Fibroblast of pulmonary artery (primary cell): ENCODE measurements at regions not wholly inside any gene's neighbourhood (a gene's known extent, or its start where the extent isn't known, plus 50 kb on each side); places are given as distances from the start of the nearest gene placed in this dataset.

Source experiments
- DNase-seq: peaks from one replicate; pipeline ENCODE4 v3.0.0-alpha.2; 2010; ENCODE audit warnings: low read depth
- H3K4me3 ChIP-seq: replicated peaks from 2 replicates; pipeline ENCODE4 v1.5.1; 2011; ENCODE audit warnings: low read depth, mild to moderate bottlenecking, control low read depth, low read length, moderate library complexity
- CTCF ChIP-seq: IDR thresholded peaks from 2 replicates; pipeline ENCODE4 v1.5.1; 2011; ENCODE audit warnings: mild to moderate bottlenecking, control low read depth, low read length, inconsistent platforms; ENCODE audit errors: missing control alignments

DNA sequence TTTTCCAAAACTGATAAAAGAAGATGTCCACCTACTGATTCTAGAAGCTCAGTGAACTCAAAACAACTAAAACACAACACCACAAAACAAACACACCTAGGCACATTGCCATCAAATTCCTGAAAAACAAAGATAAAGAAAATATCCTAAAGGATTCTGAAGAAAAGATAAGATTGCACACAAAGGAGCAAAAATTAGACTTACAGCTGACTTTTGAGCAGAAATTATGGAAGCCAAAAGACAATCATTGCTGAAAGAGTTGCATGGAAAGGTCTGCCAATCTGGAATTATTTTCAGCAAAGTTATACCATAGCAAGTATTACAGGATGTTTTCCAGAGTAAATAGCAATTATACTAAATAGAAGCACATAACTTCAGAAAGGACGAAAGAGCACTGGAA, 128.2 kb upstream of the IRX2 start:
- TF ChIP-seq CTCF = no peak
- no peak overlapping the region for H3K4me3 ChIP-seq
- DNase-seq = no peak

- no peak overlapping the region for H3K4me3 ChIP-seq
- no peak for DNase-seq
- TF ChIP-seq CTCF = no peak
Measured at GRCh38 chr5:2877522-2877921, 126.0 kb upstream of the IRX2 start.

GRCh38 chr5:2876183-2876582, 124.7 kb upstream of the IRX2 start:
- no peak for DNase-seq
- no peak for TF ChIP-seq CTCF
- no peak overlapping the region for H3K4me3 ChIP-seq

DNA sequence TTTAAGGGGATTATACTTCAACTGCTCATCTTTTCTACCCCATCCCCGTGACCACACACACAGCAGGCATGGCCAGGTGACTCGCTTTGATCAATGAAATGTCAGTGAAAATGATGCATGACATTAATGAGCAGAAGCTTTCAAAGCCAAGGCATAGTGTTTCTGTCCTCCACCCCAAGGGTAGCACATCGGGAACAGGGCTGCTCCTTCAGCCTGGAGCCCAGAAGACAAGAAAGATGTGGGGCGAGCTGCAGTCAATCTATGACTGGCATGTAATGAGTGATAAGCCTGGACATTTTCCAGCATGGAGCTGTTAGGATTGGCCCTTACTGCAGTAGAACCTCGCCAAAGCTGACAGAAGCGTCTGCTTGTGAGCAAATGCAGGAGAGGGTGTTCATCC, 122.6 kb upstream of the IRX2 start:
- no peak for DNase-seq
- no peak for TF ChIP-seq CTCF
- H3K4me3 ChIP-seq = no peak overlapping the region

- no peak overlapping the region for H3K4me3 ChIP-seq
- DNase-seq = no peak
- no peak for TF ChIP-seq CTCF
Measured at GRCh38 chr5:2872676-2873075, 121.2 kb upstream of the IRX2 start.

DNA sequence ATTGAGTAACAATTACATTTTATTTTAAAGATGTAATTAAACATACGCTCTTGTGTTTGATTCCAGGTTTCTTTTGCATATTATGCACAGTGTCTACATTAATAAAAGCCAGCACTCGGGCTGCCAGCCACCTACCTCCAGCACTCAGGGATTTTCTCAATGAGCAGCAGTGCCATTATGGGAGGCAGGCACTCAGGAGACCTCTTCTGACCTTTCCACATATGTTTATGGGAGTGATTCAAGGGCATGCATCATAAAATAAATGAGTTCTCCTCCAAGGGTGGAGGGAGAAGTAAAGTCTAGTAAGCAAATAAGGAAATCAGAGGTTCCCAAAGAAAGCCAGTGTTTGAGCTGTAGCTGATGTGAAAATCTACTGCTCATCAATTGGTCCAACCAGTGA, 119.8 kb upstream of the IRX2 start:
- TF ChIP-seq CTCF = no peak
- no peak overlapping the region for H3K4me3 ChIP-seq
- no peak for DNase-seq

- H3K4me3 ChIP-seq = no peak overlapping the region
- no peak for DNase-seq
- no peak for TF ChIP-seq CTCF
Measured at GRCh38 chr5:2869471-2869870, 118.0 kb upstream of the IRX2 start.
